AG04450 (cell line): ENCODE measurements at regions not wholly inside any gene's neighbourhood (a gene's known extent, or its start where the extent isn't known, plus 50 kb on each side); places are given as distances from the start of the nearest gene placed in this dataset.

Experiments used
- CTCF ChIA-PET: fragments of 300-600, 350-600 bp; formaldehyde crosslinking; extraction: SDS; loops from one replicate; lab custom pipeline; 2022; ENCODE audit warnings: antibody characterized with exemption, inconsistent platforms; lab: Charles Lee
- POLR2A ChIA-PET: fragments of 350-600 bp; formaldehyde crosslinking; extraction: SDS; loops from one replicate; lab custom pipeline; 2021; ENCODE audit warnings: antibody characterized with exemption, inconsistent platforms; lab: Yijun Ruan, JAX
- DNase-seq: peaks from one replicate; pipeline ENCODE4 v3.0.0-alpha.2; 2011; ENCODE audit warnings: low read depth, low spot score
- H3K27ac ChIP-seq: one replicate; pipeline ENCODE4 v1.5.1; 2012; ENCODE audit warnings: low read depth, low read length, control low read depth
- H3K27me3 ChIP-seq: one replicate; pipeline ENCODE4 v1.6.0; 2012; ENCODE audit warnings: low read length; ENCODE audit not compliant: control insufficient read depth, insufficient read depth
- H3K4me3 ChIP-seq: 2 replicates; pipeline ENCODE4 v1.5.1; 2011; ENCODE audit warnings: mild to moderate bottlenecking, low read depth, low read length, control low read depth
- H3K9me3 ChIP-seq: 2 replicates; pipeline ENCODE4 v1.5.1; 2012; ENCODE audit warnings: low read length; ENCODE audit not compliant: control insufficient read depth, insufficient read depth
- CTCF ChIP-seq: IDR thresholded peaks from 2 replicates; pipeline ENCODE4 v1.5.1; 2011; ENCODE audit warnings: low read depth, low read length, control low read depth, inconsistent platforms

GRCh38 chr2:66070721-66071602 is 364.0 kb upstream of the MEIS1 start:
- no peaks in the 10 kb centered on the region for H3K9me3 ChIP-seq
- no peak for DNase-seq
- H3K27ac ChIP-seq: no peak overlapping the region
- ChIA-PET POLR2A (no interaction called here), CTCF (no interaction called here)
- peaks cover 8% of the 10 kb centered on the region for H3K27me3 ChIP-seq
- no peak for TF ChIP-seq CTCF
- no peak overlapping the region for H3K4me3 ChIP-seq

GRCh38 chr2:66069937-66070720 is 364.8 kb upstream of the MEIS1 start:
- Histone ChIP-seq H3K9me3 (no peaks in the 10 kb centered on the region), H3K27ac (no peak overlapping the region), H3K27me3 (peaks cover 8% of the 10 kb centered on the region), H3K4me3 (no peak overlapping the region)
- ChIA-PET POLR2A (no interaction called here), CTCF (no interaction called here)
- TF ChIP-seq CTCF: no peak
- DNase-seq: no peak

GRCh38 chr2:66066032-66066431 is 368.9 kb upstream of the MEIS1 start:
- Histone ChIP-seq H3K27ac (no peak overlapping the region), H3K9me3 (no peaks in the 10 kb centered on the region), H3K4me3 (no peak overlapping the region), H3K27me3 (peaks cover 2% of the 10 kb centered on the region)
- TF ChIP-seq CTCF: no peak
- CTCF ChIA-PET: no interaction called here
- POLR2A ChIA-PET: no interaction called here
- no peak for DNase-seq

- no peak for TF ChIP-seq CTCF
- no peak for DNase-seq
- ChIA-PET CTCF (no interaction called here), POLR2A (no interaction called here)
- H3K27me3 ChIP-seq: no peaks in the 10 kb centered on the region
- H3K27ac ChIP-seq: no peak overlapping the region
- H3K4me3 ChIP-seq: no peak overlapping the region
- no peaks in the 10 kb centered on the region for H3K9me3 ChIP-seq
Measured at GRCh38 chr2:66059332-66059731, 375.6 kb upstream of the MEIS1 start.

- Histone ChIP-seq H3K9me3 (no peaks in the 10 kb centered on the region), H3K27me3 (no peaks in the 10 kb centered on the region), H3K27ac (no peak overlapping the region), H3K4me3 (no peak overlapping the region)
- DNase-seq: no peak
- CTCF ChIA-PET: no interaction called here
- no peak for TF ChIP-seq CTCF
- POLR2A ChIA-PET: no interaction called here
Measured at GRCh38 chr2:66058675-66059074, 376.2 kb upstream of the MEIS1 start.
